Neural progenitor cell (in vitro differentiated cells): ENCODE measurements at regions not wholly inside any gene's neighbourhood (a gene's known extent, or its start where the extent isn't known, plus 50 kb on each side); places are given as distances from the start of the nearest gene placed in this dataset.

ENCODE experiments used
- CTCF ChIP-seq: fragments of 200-600 bp; sonication (generic); IDR thresholded peaks from 2 replicates; pipeline ENCODE4 v1.5.1; 2017; ENCODE audit warnings: antibody characterized with exemption, mild to moderate bottlenecking
- EZH2 ChIP-seq: fragments of 200-600 bp; sonication (generic); IDR thresholded peaks from 2 replicates; pipeline ENCODE4 v1.6.1; 2017; ENCODE audit warnings: antibody characterized with exemption, mild to moderate bottlenecking, moderate library complexity
- EZH2phosphoT487 ChIP-seq: fragments of 200-600 bp; sonication (generic); IDR thresholded peaks from 2 replicates; pipeline ENCODE4 v1.6.1; 2017; ENCODE audit warnings: antibody characterized with exemption

GRCh38 chrX:109856974-109857373 is 123.9 kb upstream of the ACSL4 start:
- TF ChIP-seq CTCF (peak; percentile 82), EZH2 (no peak), EZH2phosphoT487 (no peak)
